Left hindlimb (tissue), 1 donor: ENCODE measurements at regions not wholly inside any gene's neighbourhood (a gene's known extent, or its start where the extent isn't known, plus 50 kb on each side); places are given as distances from the start of the nearest gene placed in this dataset.

ENCODE experiments used
- DNase-seq: peaks from one replicate; pipeline ENCODE4 v3.0.0-alpha.2; 2018

GRCh38 chr17:72479113-72479512 lies 358.3 kb downstream of the SOX9 start:
- DNase-seq: no peak

GRCh38 chr17:72481572-72481971 lies 360.8 kb downstream of the SOX9 start:
- DNase-seq: no peak

- no peak for DNase-seq
Observed at GRCh38 chr17:72485596-72485995, 364.8 kb downstream of the SOX9 start.

GRCh38 chr17:72486806-72487205 lies 366.0 kb downstream of the SOX9 start:
- no peak for DNase-seq

GRCh38 chr17:72487731-72488494 lies 367.1 kb downstream of the SOX9 start:
- DNase-seq: no peak

GRCh38 chr17:72488555-72489271 lies 367.9 kb downstream of the SOX9 start:
- DNase-seq: no peak

GRCh38 chr17:72489272-72489641 lies 368.4 kb downstream of the SOX9 start:
- no peak for DNase-seq

- DNase-seq: no peak
Observed at GRCh38 chr17:72491102-72491501, 370.3 kb downstream of the SOX9 start.

- DNase-seq: no peak
Observed at GRCh38 chr17:72492494-72492893, 371.7 kb downstream of the SOX9 start.

- no peak for DNase-seq
Observed at GRCh38 chr17:72492941-72493340, 372.1 kb downstream of the SOX9 start.

- no peak for DNase-seq
Observed at GRCh38 chr17:72494566-72494965, 373.7 kb downstream of the SOX9 start.

- no peak for DNase-seq
Observed at GRCh38 chr17:72496461-72496860, 375.6 kb downstream of the SOX9 start.

GRCh38 chr17:72497915-72498314 lies 377.1 kb downstream of the SOX9 start:
- DNase-seq: no peak

- no peak for DNase-seq
Observed at GRCh38 chr17:72498364-72499210, 377.8 kb downstream of the SOX9 start.

GRCh38 chr17:72501404-72502370 lies 380.9 kb downstream of the SOX9 start:
- peak; percentile 63 for DNase-seq

- no peak for DNase-seq
Observed at GRCh38 chr17:72502371-72503341, 381.8 kb downstream of the SOX9 start.

GRCh38 chr17:72503556-72503955 lies 382.7 kb downstream of the SOX9 start:
- no peak for DNase-seq

- DNase-seq: no peak
Observed at GRCh38 chr17:72504783-72505182, 384.0 kb downstream of the SOX9 start.

- no peak for DNase-seq
Observed at GRCh38 chr17:72506773-72507172, 386.0 kb downstream of the SOX9 start.

GRCh38 chr17:72507370-72507769 lies 386.6 kb downstream of the SOX9 start:
- DNase-seq: no peak
